ENCODE measurements at regions not wholly inside any gene's neighbourhood (a gene's known extent, or its start where the extent isn't known, plus 50 kb on each side); places are given as distances from the start of the nearest gene placed in this dataset.
"Not testable (repeated sequence)": the region's sequence is repeated elsewhere in the genome, so short reads cannot be mapped to it uniquely, and the experiment has no call there.

DNA sequence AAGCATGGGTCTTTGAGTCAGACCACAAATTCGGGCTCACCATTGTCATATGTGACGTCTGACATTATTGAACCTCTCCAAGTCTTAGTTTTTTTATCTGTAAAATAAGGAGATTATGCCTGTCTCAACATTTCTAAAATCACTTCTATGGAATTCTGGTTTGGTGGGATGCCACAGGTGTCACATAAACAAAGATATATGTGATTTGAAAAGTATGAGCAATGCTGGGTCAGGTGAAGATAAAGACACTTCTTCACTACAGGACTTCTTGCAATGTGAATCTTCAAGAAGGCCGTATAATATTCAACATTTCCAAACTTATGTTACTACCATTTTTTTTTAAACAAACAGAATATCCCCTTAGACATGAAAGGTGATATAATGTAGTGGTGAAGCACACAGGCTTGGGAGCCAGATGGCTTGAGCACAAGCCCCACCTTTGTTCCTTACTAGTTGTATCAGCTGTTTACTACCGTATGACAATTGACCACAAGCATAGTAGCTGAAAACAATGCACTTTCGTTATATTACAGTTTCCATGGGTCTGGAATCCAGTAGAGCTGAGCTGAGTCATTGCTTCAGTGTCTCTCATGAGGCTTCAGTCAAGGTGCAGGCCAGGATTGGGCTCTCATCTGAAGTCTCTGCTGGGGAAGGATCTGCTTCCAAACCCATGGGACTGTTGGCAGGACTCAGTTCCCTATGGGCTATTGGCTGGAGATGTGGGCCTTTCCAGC lies 87.7 kb downstream of the UTP18 start:
- no peak for DNase-seq (ENCODE audit: low read depth)

DNA sequence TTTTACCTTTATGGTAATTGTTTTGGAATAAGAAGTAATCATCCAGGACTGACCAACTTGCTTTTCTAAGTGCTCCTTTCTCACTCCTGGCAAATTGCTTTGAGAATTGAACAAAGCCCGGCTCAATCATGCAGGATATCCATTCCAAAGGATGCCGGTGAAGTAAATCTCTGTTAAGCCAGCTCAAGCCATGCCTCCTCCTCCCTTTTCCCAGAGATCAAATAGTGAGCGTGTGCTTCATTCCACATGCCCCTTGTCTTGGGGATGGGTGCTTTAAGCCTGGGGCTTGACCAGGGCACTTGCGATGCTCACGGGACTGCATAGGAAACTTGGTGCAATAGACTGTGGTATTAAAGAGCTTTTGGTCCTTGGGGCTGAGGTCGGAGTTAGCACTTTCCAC lies 90.7 kb downstream of the UTP18 start:
- DNase-seq (ENCODE audit: low read depth), result no peak

DNA sequence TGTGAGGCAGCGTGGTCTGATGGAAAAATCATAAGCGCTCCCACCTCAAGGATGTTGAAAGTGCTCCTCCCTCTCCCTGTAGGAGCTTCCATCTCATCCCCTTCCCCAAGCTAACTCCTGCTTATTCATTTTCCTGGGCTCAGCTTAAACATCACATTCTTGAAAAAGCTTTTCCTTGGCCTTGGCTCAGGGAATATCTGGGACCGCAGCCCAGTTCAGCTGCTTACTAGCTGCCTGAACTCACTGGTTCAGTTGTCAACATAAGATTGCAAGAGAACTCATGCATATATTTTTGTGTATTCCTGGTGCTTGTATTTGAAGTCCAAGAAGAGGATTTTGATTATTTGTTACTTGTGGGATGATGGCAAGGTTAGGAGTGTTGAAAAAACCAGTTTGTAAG lies 91.5 kb downstream of the UTP18 start:
- no peak for DNase-seq (ENCODE audit: low read depth)

DNA sequence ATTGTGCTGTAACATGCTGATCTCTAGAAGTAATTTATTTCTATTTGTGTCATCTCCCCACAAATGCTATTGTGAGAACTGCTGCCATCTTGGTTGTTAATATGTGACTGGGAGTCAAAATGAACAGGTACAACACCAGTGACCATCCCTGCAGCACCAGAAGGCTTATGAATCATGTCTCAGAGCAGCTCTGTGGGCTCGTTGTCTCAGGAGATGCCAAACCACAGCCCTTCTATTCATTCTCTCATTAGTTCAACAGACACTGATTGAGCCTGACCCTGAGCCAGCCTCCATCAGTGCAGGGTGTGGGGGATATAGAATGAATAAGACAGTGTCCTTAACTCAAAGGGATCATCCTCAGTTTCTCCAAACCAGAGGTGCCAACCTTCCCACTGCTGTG lies 92.5 kb downstream of the UTP18 start:
- no peak for DNase-seq (ENCODE audit: low read depth)

DNA sequence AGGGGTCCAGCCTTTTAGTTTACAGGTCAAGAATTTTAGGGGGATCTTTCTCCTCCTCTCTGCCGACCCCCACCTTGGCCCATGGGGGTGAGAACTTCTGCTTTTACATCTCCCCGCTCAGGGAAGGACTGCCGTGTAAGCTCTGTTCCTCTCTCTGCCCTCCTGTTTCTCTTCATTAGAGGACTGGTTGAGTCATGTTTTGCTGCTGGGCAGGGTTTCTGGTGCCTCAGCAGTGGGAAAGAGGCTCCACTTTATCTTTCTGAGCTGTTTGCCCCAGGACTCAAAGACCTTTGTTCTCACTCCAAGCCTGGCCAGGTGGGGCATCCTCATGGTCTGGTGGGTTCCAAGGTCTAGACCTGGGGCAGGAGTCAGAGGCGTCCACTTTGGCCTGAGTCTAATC lies 93.0 kb downstream of the UTP18 start:
- DNase-seq (ENCODE audit: low read depth), result no peak

DNA sequence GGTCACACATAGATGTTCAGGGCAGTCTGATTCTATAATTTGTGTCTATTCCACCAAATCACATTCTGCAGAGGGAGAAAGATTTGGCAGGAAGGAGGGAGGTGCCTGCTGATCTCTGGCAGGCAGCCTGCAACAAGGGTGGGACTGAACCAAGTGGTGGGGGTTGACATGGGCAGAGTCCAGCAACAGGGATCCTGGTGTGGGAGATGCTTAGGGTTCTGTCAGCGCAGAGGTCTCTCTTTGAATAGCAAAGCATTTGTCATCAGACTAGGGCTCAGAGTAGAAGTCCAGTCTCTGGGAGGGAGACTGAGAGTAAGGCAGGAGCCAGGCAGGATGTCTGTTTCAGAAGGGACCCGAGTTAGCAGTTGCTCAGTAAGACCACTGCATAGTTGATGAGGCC lies 94.6 kb downstream of the UTP18 start:
- DNase-seq (ENCODE audit: low read depth), result no peak

DNA sequence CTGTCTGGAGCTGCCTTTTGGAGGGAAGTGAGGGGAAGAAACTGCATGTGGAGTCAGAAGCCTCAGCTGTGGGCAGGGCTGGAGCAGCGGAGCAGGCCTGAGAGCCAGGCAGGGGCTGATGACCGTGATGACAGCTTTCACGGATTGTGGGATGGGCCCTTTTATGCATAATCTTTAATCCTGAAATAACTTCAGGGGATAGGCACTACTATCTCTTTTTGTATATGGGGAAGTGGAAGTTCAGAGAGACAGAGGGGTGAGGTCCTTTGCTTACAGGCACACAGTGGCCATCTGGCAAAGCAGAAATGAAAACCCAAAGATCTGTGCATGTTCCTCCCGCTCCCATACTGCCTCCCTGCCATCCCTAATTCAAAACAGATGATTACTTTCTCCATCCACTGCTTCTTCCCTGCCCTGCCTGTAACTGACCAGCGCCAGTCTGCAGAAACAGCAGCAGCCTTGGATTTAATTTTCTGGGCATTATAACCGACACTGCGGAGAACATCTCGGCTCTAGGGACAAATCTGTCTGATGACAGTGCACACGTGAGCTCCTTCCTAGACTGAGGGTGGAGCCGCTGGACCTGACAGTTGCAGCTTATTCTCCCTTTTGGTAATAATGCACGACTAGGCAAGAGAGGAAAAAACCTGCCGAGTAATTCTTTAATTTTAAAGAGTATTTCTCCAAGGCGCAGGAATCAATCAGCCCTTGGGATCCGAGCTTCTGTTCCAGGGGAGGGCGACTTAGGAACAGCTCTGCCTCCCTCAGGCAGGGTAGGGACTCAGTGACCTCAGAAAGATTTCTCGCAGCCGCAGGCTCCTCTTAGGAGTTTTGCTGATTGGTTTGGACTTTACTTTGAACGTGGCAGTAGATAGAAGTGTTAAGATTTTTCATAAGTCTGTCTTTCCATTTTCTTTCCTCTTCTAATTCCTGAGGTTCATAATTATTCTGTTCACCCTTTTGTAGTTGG lies 95.4 kb downstream of the UTP18 start:
- no peak for DNase-seq (ENCODE audit: low read depth)

DNA sequence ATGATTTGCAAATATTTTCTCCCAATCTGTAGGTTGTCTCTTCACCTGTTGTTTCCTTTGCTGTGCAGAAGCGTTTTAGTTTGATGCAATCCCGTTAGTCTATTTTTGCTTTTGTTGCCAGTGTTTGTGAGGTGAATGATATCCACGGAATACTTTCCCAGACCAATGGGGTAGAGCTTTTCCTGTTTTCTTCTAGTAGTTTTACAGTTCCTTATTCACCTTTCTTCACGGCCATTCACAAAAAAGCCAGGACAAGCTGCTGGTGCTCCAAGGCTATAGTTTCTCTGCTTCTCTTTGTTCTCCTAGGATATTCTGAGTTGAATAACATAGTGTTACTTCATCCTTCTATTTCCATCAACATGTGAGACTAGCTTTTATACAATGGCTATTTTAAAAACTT lies 98.7 kb downstream of the UTP18 start:
- DNase-seq (ENCODE audit: low read depth), result no peak

DNA sequence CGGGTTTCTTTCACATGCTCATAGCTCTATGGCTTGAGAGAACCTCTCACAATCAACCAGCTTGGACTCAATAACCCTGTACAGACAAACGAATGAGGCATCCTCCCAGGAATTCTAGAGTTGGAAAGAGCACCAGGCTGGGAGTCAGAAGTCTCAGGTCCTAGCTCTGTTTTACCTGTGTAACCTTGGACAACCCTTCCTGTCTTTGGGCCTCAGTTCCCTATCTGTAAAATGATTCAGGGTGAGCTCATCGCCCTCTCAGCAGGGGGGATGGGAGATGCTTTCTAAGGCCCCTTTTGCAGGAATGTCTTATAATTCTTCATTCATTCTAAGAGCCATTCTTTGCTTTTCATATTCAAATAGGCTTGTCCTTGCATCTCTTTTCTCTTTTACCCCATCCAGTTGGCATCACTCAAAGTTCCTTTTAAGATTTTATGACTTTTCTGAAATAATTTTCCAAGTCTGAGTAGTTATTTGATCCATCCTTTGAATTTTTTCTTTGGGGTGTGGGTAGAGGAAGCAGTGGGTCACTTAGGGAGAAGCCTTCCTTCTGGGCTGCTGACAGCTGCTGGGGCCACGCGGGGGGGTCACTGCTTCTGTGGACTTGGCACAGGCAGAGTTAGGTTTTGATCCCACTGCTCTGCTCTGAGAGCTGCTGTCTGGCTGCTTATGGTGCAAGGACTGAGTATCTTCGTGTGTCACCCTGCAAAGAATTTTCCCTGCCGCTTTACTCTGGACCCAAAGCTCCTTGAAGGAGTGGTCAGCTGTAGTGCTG lies 102.7 kb downstream of the UTP18 start:
- no peak for DNase-seq (ENCODE audit: low read depth)

DNA sequence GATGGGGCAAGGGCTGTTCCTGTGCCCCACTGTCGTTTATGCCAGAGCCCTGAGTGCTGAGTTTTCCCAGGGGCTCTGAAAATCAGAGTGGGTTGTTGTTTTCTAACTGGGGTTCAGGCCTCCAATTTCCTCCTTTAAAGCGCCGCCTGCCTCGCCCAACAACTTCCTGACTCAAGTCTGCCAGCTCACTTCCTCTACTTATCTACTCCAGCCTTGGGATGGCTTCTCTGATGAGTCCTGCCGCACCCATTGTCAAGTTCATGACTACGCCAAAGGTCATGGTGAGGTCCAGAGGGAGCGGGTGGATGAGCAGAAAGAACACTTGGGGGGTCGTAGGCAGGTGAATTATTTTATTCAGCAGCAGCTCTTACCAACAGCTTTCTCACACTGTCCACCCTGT lies 104.7 kb downstream of the UTP18 start:
- DNase-seq (ENCODE audit: low read depth), result no peak

DNA sequence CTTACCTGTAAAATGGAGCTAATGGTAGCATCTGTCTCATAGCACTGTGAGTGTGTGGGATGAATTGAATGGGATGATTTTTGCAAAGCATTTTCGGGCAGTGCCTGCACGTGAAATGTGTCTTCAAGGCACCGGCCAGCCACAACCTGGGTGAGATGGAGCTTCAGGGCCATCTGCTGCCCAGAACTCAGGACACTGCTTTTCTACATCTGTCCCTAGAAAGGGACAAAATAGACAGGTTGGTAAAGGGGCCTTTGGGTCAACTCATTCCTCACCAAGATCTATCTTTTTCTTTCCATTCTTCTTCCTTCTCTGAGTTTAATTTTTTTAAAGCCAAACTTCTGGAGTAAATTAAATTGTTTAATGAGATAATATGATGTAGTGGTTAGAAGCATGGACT lies 106.5 kb downstream of the UTP18 start:
- no peak for DNase-seq (ENCODE audit: low read depth)

DNA sequence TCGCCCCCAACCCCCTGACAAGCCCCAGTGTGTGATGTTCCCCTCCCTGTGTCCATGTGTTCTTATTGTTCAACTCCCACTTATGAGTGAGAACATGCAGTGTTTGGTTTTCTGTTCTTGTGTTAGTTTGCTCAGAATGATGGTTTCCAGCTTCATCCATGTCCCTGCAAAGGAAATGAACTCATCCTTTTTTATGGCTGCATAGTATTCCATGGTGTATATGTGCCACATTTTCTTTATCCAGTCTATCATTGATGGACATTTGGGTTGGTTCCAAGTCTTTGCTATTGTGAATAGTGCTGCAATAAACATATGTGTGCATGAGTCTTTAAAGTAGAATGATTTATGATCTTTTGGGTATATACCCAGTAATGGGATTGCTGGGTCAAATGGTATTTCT lies 107.5 kb downstream of the UTP18 start:
- not testable (repeated sequence) for DNase-seq (ENCODE audit: low read depth)

DNA sequence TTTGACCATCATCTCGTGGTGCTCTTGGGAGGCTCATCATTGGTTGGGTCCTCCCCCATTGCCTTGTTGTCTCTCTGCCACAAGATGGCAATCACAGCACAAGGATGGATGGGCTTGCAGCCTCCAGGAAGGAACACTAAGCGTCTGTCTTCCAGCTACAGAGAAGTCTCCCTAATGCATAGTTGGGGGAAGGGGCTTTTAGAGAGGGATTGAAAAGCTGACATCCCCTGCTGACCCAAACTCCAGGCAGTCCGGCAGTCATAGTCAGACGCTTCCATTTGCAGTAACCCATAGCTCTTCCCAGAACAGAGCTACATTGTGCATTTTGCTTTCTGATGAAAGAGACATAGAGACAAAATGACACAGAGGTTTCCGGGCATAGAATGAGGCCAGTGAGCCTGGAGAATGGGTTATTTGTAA lies 111.4 kb downstream of the UTP18 start:
- DNase-seq (ENCODE audit: low read depth), result peak; percentile 36

DNA sequence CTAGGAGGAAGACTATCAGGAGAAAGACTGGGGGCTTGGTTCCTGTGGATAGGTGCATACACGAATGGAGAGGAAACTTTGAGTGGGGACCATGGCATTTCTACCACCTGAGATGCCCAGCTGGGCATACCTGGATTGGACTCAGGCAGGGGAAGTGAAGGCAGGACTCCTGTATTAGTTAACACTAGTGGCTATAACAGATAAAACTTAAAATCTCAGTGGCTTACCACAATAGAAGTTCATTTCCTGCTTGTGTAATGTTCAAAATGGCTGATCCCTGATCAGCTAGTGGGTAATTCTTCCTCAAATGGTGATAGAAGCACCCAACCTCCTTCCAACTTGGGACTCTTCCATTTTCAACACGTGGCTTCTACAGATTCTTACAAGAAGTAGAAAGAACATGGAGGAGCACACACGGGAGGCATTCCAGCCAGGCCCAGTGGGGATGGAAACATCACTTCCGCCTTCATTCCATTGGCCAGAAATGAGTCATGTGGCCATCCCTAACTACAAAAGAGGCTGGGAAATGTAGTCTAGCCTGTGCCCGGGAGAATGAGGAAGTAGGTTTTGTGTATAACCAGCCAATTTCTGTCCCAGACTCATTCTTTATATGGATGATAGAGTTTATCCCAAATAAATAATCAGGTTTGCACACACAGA lies 112.1 kb downstream of the UTP18 start:
- no peak for DNase-seq (ENCODE audit: low read depth)

DNA sequence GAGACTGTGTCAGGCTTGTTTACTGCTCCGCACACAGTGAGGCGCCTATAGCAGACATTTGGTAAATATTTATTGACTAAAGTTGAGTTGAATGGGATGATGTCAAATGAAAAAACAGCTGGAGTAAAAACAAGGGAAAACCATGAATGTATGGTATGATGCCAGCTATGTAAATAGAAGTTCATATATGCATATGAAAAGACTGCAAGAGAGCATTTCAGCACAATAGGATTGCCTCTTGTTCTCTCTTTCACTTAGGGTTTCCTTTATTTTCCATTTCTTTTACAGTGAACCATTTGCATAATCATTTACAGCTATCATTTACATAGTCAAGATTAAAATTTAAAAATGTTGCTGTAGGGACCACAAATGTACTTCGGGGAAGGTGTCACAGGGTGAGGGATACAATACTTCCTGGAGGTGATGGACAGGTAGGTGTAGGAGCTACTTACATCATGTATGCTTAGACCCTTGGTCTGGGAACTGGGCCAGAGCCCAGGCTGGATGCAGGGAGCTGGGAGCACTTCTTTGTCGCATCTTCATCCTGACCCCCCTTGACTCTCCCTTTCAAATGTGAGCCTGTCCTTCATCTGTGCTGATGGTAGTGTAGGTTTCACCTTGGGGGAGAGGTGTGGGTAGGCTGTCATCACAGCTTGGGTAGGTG lies 113.3 kb downstream of the UTP18 start:
- no peak for DNase-seq (ENCODE audit: low read depth)

DNA sequence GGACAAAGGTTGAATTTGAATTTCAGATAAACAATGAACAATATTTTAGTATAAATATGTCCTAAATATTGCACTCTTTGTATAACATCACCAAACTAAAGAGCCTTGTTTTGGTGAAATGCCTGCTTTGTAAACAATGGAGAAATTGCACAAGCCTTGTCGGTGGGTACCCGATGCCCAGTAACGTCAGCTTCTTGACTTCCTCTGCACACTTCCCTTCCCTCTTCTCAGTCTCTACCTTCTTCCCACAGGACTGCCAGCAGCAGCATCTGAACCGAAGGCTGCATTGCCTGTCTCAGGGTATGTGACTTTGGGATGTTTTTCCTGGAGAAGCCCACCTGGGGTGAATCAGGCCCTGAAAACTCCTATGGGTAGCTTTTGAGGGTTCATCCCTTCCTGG lies 113.9 kb downstream of the UTP18 start:
- DNase-seq (ENCODE audit: low read depth), result no peak

DNA sequence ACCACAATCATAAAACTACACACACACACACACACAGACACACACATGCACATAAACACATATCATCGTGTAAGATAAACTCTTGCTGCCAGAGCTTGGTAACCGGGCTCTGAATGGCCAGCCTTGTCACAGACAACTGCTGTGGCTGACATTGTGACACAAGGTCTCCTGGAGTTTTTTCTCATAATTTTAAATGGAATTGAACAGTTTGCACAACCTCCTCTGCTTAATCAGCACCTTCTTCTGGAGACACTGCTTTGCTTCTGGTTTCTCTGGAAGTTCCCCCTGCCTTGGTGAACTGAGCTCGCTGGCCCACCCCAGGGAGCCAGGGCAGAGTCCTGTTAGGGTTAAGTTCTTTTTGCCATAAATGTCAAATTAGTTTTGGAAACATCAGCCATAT lies 115.4 kb downstream of the UTP18 start:
- DNase-seq (ENCODE audit: low read depth), result no peak

DNA sequence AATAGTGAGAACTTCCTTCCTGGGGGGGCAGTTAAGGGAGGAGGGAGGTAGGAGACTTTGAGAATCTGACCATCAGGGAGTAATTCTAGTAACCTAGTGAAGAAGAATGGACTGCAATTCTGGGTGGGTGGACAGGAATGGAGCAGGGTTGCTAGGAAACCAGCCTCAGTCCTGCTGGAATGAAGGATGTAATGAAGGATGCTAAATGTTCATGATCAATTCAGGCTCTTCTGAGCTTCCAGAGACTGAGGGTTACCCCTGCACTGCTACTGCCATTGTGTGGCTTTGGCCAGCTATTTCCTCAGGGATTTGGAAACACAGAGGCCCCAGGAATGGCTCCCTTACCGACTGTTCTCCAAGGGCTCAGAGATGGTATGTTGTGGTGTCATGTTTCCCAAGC lies 116.4 kb downstream of the UTP18 start:
- DNase-seq (ENCODE audit: low read depth), result no peak

DNA sequence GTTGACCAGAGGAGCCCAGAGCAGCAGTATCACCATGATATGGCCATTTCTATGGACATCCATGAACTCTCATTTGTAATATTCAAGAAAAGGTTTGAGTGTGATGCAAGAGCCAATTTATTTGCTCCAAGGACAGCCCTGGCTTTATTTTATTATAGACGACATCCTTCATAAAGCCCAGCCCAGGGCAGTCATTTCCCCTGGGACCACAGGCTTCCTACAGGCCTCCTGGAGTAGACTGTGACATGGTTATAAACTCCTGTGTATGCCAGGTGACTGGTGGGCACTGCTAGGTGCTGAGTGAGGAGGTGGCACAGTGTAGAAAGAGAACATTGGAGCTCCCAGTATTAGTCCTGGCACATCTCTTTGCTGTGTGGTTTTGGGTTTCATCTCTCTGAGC lies 120.9 kb downstream of the UTP18 start:
- DNase-seq (ENCODE audit: low read depth), result no peak

DNA sequence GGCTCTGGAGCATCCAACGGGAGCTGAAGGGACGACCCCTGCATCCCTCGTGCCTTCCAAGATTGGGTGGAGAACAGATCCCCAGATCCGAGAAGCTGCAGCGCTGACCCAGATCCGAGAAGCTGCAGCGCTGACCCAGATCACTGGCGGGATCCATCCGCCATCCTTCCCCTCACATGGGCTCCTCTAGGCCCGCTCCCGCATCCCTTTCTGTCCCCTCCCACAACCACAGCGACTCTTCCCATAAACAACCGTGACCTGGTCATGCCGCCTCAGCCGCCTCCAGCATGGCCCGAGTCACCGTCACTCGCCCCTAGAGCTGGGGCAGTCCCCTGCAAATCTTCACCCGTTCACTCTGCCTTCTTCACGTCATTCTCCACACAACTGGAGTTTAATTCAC lies 124.9 kb downstream of the UTP18 start:
- no peak for DNase-seq (ENCODE audit: low read depth)

DNA sequence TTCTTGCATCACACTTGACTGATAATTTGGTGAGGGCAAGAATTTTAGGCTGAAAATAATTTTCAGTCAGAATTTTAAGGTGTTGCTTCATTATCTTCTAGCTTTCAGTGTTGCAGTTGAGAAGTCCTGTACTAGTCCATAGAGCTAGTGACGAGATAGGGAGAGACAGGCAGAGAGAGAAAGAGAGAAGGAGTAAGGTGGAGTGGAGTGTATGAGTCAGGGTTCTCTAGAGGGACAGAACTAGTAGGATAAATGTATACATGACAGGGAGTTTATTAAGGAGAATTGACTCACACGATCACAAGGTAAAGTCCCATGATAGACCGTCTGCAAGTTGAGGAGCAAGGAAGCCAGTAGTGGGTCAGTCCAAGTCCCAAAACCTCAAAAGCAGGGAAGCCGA lies 127.2 kb downstream of the UTP18 start:
- DNase-seq (ENCODE audit: low read depth), result no peak

DNA sequence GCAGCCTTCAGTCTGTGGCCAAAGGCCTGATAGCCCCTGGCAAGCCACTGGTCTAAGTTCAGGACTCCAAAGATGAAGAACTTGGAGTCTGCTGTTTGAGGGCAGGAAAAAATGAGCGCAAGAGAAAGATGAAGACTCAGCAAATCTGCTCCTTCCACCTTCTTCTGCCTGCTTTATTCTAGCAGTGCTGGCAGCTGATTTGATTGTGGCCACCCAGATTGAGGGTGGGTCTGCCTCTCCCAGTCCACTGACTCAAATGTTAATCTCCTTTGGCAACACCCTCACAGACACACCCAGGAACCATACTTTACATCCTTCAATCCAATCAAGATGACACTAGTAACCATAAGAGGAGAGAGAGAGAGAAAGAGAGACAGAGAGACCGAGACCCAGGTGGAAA lies 127.6 kb downstream of the UTP18 start:
- no peak for DNase-seq (ENCODE audit: low read depth)
